GM21619 (cell line): ENCODE measurements at regions not wholly inside any gene's neighbourhood (a gene's known extent, or its start where the extent isn't known, plus 50 kb on each side); places are given as distances from the start of the nearest gene placed in this dataset.
A peak's percentile ranks its signal among the peaks of the same experiment; 100 is the strongest.
"Not testable (repeated sequence)": the region's sequence is repeated elsewhere in the genome, so short reads cannot be mapped to it uniquely, and the experiment has no call there.

Experiments used
- ATAC-seq: cut with Tn5 transposase; IDR thresholded peaks from one replicate; pipeline ENCODE4 v1.9.1; 2021; ENCODE audit not compliant: unreplicated experiment

GRCh38 chrY:17511984-17512383 is 368.0 kb downstream of the CDY2B start:
- ATAC-seq, result not testable (repeated sequence)

- not testable (repeated sequence) for ATAC-seq
Measured at GRCh38 chrY:17511476-17511875, 368.5 kb downstream of the CDY2B start.

GRCh38 chrY:17505834-17506233 is 374.2 kb downstream of the CDY2B start:
- ATAC-seq, result not testable (repeated sequence)

DNA sequence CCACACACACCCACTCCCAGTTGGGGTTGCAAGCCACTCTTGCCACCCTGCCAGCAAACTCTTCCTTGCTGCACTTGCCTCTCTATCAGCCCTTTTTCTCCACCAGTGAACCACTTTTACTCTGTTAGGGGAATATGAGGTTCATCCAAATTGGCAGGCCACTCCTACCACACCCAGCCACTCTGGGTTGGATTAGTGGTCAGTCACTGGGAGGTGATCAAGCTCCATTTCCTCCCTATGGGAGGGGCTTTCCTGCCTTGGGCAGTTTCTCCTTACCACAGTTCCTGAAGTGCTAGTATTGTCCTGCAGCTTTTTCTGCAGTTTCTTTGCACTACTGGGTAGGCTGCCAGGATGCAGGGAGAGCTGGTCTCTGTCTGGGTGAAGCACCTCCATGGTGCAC is 395.3 kb downstream of the CDY2B start:
- ATAC-seq, result not testable (repeated sequence)

- ATAC-seq, result peak; percentile 82
Measured at GRCh38 chrY:17484157-17484556, 395.9 kb downstream of the CDY2B start.

DNA sequence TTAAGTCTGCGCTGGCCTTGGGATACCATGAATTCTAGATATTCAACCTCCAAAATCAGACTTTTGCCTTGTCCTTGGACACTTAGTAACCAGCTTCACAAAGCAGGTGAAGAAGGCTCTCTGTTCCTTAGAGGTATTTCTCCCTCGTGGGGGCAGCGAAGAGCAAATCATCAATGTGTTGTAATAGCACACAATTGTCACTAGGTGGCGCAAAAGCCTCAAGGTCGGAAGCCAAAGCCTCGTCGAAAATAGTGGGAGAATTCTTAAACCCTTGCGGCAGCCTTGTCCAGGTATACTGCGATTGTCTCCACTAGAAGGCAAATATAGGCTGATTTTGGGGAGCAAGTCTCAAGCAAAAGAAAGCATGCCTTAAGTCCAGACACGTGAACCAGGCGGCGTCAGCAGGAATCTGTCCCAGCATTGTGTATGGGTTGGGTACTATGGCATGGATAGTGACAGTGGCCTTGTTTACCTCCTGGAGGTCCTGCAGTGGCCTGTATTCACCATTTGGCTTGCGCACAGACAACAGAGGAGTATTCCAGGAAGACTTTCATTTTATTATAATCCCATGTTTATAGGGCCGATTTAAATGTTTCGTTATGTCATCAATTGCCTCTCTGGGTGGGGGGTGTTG is 398.5 kb downstream of the CDY2B start:
- ATAC-seq, result peak; percentile 53

- not testable (repeated sequence) for ATAC-seq
Measured at GRCh38 chrY:17472068-17472467, 408.0 kb downstream of the CDY2B start.

DNA sequence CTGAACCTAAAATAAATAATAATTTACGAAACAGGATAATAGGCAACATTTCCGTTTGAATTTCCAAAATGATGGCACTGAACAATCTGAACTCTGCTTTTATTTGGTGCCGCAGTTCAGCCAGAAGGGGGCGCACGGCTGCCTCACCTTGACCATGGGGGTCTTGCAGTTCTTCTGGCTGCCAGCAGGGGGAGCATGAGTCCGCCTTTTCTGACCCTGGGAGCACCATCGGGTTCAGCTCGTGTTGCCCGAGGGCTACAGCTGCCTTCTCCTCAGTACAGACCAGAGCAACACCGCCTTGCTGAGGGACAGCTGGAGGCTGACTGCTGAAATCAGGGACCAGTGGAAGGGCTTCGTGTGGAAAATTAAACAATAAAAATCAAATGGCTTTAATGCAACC is 420.3 kb downstream of the CDY2B start:
- ATAC-seq, result peak; percentile 86

GRCh38 chrY:17430570-17431166 is 449.4 kb downstream of the CDY2B start:
- ATAC-seq, result no peak

DNA sequence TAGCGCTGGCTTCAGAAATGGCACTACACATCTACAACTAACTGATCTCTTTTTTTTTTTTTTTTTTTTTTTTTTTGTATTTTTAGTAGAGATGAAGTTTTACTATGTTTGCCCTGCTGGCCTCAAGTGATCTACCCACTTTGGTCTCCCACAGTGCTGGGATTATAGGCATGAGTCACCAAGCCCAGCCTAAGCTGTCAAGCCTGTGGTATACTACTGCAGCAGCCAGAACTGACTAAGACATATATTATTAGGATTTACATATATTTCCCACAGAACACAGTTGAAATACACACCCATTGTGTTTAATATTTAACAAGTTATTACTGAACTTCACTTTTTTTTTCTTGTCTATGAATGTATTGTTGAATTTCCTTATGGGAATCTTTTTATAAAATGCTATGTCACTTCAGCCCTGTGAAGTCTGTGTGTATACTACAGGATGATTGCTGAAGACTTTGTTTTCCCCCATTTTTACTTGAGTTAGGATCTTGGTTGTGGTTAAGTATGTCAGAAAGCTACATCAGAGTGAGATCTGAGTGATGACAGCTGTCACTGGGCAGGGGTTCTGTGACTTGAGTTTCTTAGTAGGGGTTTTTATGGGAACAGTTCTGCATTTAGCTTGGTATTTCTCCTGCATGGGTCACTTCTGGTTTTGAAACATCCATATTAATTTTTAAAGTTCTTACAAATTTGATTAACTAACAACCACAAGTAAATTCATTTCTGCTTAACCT is 481.5 kb downstream of the CDY2B start:
- no peak for ATAC-seq

DNA sequence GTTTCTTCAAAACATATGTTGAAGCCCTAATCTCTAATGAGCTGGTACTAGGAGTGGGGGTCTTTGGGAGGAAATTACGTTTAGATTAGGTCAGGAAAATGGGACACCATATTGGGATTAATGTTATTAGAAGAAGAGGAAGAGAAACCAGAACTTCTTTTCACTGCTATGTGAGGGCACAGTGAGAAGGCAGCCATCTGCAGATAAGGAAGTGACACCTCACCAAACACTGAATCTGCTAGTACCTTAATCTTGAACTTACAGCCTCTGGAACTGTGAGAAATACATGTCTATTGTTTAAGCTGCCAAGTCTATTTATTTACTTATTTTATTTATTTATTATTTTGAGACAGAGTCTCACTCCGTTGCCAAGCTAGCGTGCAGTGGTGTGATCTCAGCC is 482.4 kb downstream of the CDY2B start:
- ATAC-seq, result no peak

DNA sequence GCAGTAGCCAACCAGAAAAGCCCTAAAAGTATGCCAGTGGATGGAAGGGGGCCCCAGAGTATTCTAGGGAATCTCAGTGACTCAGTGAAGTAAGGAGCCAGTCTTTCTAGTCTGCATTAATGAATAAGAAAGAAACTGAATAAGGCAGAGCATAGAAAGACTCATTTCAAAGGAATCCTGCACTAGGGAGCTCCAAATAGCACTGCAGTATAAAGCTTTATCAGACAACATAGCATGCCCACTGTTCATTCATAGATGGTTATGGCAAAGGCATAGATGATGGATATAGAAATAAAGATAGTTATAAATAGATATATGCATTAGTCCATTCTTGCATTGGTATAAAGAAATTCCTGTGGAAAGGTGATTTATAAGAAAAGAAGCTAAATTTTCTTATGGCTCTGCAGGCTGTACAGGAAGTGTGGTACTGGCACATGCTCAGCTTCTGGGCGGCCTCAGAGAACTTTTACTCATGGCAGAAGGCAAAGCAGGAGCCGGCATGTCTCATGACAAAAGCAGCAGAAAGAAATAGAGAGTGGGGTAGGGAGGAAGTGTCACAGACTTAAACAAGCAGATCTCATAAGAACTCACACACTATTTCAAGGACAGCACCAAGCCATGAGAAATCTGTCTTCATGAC is 498.5 kb downstream of the CDY2B start:
- ATAC-seq, result no peak

DNA sequence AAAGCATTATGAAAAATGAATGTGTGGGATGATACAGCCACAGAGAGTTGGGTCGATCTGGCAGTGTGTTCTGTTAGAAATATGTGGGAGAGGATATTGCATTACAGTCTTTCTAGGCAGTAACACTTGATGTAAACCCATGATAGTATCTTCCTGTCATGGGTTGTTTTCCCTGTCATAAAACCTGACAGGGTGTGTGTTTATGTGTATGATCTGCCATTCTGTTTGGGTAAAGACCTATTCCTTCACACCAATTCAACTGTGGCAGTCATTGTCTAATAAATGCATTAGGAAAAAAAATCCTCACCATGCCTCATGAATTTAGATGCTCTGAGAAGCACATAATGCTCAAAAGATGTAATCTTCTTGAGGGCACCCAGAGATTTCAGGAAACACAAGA is 501.7 kb downstream of the CDY2B start:
- ATAC-seq, result no peak

GRCh38 chrY:17368413-17368812 is 511.6 kb downstream of the CDY2B start:
- ATAC-seq, result no peak

- ATAC-seq, result no peak
Measured at GRCh38 chrY:17366400-17366799, 513.6 kb downstream of the CDY2B start.

GRCh38 chrY:17339028-17339427 is 541.0 kb downstream of the CDY2B start:
- ATAC-seq, result no peak

- ATAC-seq, result no peak
Measured at GRCh38 chrY:17330733-17331132, 549.3 kb downstream of the CDY2B start.

GRCh38 chrY:17319916-17320315 is 560.1 kb downstream of the CDY2B start:
- ATAC-seq, result no peak

GRCh38 chrY:17318631-17319030 is 561.4 kb downstream of the CDY2B start:
- no peak for ATAC-seq

DNA sequence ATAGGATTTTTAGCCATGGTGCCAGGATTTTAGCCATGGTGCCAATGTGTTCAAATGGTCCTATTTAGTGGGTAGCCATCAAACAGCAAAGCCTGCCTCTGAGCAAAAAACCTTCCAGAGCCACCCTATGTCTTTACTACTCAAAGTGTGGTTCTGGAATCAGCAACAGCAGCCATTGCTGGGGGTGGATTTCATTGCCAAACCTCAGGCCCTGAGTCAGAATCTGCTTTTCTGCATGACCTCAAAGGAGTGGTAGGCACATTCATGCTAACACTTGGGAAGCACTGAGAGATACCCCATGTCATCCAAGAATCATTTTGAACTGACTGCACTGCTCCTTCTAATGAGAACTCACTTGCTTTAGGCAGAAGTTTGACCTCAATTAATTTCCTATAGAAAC is 603.0 kb downstream of the CDY2B start:
- ATAC-seq, result no peak

GRCh38 chrY:17259497-17259896 is 620.5 kb downstream of the CDY2B start:
- ATAC-seq, result no peak

DNA sequence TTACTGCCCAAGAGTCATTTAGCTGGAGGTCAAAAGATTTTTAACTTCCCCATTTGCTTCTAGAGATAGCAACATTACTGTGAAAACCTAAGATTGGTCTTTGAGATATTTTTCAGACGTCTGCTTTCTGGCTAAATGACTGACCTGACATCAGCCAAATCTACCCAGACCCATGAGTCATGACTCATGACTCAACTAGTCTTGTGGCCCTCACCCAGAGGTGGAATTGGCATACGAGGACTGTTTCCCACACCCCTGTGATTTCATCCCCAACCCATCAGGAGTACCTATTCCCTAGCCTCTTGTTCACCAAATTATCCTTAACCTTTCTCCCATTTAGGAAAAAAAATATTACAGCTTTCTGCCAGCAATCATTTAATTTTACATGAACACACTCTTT is 641.6 kb downstream of the CDY2B start:
- no peak for ATAC-seq
